Ramos (cell line): ENCODE measurements at regions not wholly inside any gene's neighbourhood (a gene's known extent, or its start where the extent isn't known, plus 50 kb on each side); places are given as distances from the start of the nearest gene placed in this dataset.
"Not testable (repeated sequence)": the region's sequence is repeated elsewhere in the genome, so short reads cannot be mapped to it uniquely, and the experiment has no call there.

Experiments used
- in situ Hi-C: fragments of 300-500 bp; cut with MboI; formaldehyde crosslinking; loops from one replicate; pipeline ENCODE4 v1.14.3; 2022; ENCODE audit warnings: low sequenced_read_pairs; ENCODE audit not compliant: unreplicated experiment

DNA sequence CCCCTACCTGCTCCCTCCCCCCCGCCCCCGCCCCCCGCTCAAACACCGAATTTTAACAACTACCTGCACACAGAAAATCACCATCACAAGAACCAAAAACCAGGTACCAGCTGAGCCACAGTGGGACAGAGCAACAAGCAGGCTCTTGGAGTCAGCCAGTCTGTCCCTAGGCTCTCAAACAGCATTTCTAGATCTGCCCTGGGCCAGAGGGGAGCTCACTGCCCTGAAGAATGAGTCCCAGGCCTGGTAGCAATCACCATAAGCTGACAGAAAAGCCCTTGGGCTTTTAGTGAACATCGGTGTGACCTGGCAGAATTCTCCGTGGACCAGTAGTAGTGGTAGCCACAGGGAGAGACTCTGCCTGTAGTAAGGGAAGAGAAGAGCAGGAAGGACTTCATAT lies 58.3 kb downstream of the C11orf87 start:
- in situ Hi-C loops, result no loop called here

DNA sequence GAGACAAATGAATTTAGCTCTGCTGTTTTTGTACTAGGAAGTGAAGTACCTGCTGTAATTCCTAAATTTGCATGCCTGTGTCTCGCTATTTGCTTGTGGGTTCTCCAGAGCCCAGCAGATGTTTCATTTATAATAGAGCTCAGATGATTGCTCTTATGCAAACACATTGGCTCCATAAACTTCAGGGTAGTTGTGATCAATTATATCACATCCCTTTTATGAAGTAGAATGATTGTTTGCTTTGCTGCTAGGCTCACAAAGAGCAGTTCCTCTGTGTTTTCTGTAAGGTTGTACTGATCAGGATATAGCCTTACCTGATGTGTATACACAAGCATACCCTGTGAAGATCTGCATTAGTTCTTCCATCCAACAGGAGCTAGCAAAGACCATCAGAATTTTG lies 64.1 kb downstream of the C11orf87 start:
- in situ Hi-C loops, result no loop called here

DNA sequence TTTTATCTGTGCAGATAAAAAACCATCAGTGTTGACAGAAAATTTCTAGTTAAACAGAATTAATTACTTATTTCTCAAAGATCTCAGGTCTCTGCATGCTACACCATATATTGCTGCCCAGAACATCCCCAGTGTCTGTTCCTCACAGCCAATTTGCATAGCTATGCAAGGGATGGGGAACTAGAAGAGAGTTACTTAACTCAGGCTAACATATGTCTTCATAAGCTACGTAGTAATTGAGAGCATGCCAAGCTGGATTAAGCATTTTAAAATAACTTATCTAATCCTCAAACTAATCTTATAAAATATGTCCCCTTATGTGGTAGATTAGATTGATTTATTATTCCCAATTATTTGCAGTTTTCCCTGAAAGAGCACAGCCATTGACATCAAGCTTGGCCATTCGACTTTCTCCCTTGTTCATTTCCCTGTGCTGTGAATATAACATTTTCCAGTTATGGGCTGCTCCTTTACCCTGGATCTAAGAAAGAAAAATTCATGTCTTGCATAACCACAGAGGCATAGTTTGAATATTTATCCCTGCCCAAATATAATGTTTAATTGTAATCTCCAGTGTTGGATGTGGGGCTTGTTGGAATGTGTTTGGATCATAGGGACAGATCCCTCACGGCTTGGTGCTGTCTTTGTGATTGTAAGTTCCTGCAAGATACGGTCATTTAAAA lies 69.1 kb downstream of the C11orf87 start:
- in situ Hi-C loops, result no loop called here

DNA sequence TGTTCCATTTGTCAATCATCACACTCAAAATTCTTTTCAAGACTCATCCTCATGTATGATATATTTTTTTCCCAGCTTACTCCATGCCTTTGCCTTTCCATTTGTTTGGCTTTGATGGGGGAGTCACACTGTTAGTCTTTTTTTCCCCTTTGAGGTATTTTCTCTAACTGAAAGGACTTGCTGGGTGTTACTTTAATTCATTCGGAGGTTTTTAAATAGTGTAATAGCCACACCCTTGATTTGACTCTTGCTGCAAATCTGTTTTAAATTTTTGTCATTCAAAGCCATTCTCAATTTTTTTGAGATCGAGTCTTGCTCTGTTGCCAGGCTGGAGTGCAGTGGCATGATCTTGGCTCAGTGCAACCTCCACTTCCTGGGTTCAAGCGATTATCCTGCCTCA lies 84.1 kb downstream of the C11orf87 start:
- in situ Hi-C loops, result no loop called here

DNA sequence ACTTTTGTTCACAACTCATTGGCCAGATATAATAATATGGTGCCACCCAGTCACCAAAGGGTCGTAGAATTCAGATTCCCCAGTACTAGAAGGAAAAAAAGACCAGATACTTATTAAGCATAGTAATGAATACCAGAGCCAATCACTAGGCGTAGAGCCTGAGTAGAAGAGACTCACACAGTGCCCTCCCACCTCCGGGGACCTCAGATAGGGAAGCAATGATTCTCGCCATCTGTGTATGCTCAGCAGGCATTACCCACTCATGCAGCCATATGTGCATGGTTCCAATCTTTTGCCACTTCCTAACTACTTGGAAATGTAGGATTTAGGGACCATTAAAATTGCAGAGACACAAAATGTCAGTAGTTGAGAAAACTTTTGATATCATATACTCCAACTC lies 85.3 kb downstream of the C11orf87 start:
- in situ Hi-C loops, result no loop called here

DNA sequence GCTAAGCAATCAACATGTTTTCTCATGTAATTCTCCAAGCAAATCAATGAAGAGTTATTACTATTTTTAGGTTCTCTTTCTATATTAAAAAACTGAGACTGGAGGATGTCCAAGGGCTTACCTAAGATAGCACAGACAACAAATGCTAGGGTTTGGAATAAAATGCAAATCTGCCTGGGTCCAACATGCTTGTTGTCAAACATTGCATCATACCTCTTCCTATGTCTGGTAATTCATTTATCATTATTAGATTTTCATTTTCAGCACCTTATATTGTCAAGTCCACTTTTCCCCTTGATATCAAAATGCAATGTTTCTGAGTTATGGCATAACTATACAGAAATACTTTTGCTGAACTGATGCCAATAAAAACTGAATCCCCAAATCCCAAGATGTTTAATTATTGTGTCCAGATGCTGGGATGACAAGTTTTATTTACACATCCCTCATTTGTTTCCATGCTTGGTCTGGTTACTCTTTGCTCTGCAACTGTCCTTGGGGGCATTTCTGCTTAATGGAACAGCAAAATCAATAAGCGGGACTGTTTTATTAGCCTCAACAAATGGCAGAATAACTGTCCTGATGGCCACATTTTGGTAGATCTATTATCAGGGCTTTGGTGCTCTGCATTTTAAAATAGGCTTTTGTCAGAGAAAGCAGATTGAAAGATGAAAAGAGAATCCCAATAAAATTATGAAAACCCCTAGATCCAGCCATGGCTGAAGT lies 86.0 kb downstream of the C11orf87 start:
- in situ Hi-C loops, result no loop called here

DNA sequence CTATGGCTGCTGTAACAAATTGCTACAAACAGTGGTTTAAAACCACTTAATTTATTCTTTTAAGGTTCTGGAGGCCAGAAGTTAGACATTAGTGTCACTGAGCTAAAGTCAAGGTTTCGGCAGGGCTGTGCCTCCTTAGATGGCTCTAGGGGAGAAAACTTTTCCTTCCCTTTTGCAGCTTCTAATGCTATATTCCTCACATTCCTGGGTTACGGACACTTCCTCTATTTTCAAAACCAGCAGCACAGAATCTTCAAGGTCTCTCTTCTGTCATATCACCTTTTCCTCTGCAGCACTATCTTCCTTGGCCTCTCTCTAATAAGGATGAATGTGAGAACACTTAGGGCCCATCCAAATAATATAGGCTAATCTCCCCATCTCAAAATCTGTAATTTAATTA lies 87.0 kb downstream of the C11orf87 start:
- in situ Hi-C loops, result no loop called here

DNA sequence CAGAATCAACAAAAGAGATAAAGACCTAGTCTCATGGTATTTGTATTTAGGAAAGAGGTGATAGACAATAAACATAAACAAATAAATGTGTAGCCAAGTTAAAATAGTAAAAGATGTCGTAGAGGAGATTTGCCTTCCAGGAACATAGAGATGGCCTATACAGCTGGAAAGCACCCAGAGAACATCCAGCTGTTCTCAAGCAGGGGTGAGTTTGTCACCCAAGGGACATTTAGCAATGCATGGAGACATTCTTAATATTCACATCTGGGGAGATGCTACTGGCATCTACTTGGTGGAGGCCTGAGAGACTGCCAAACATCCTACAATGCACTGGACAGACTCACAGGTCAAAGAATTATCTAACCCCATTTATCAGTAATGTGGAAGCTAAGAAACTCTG lies 88.3 kb downstream of the C11orf87 start:
- in situ Hi-C loops, result no loop called here

DNA sequence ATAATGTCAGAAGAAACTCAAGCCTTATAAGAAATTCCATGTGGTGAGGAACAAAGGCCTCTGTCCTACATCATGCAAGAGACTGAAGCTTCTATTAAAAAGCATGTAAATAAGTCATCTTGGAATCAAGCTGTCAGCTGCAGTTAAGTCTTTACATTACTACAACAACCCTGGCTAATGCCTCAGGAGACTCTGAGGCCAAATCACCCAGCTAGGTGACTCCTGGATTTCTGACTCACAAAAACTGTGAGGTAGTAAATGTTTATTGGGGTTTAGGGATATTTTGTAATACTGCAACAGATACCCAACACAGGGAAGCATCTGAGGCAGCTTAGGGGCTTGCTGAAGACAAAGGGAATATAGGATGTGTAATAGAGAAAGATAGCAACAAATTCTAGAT lies 89.6 kb downstream of the C11orf87 start:
- in situ Hi-C loops, result no loop called here

DNA sequence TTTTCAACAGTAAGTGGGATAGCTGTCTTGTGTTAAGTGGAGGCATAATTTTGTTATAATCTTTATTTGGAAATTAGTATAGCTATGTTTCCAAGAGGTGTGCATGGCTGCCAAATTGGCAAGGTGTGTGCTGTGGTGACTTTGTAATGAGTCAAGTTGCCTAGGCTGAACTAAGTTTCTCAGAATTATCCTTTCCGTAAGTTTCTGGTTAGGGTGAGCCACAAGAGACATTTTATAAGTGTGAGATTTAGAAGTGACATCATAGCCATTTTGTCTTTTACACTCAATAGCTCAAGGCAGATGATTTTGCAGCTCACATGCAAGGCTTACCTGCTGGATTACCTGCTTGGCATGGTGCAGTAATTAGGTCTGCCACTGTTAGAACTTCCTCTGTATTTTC lies 90.3 kb downstream of the C11orf87 start:
- in situ Hi-C loops, result no loop called here

DNA sequence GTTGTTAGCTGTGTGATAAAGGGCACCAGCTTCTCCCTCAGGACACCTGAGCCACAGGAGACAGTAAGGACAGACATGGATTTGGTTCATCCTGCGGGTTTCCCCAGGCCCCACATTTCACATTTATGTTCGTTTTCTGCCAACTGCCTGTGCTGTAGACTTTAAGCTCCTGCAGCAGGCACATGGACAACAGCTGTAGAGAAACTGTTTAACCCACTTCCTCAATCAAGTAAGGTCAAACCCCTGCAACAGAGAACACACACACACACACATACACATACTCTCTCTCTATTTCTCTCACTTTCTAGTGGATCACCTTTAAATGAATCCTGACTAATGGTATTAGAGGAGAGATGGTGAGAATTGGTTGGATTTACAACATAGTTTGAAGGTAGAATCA lies 90.7 kb downstream of the C11orf87 start:
- in situ Hi-C loops, result no loop called here

DNA sequence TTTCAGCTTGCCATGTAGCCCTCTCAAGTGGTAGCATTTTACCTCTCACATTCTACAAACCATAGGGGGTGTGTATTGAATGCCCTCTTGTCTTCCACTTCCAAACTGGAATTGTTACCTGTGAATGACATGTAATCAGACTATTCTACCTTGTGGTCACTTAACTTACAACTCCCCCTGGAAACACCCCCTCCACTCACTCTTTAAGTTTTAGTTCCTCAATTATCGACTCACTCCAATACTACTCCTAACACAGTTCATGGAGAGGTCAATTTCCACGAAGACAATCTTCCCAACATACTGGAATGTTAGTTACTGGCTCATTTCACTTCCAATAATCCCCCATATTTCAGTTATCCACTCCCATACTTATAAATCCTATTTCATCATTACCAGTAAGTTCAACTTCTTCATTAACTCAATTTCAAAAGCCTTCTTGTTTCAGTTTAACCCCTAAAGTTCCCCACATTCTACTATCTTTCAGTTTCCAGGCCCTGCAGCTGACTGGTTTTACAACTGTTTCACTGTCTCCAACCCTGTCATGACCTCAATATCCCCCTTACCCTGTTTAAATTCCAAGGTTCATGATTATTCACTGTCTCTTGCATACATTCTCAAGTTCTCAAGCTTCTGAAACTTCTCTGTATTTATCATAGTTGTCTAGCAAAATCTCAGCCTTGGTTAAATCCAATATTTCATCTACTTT lies 92.5 kb downstream of the C11orf87 start:
- in situ Hi-C loops, result no loop called here

DNA sequence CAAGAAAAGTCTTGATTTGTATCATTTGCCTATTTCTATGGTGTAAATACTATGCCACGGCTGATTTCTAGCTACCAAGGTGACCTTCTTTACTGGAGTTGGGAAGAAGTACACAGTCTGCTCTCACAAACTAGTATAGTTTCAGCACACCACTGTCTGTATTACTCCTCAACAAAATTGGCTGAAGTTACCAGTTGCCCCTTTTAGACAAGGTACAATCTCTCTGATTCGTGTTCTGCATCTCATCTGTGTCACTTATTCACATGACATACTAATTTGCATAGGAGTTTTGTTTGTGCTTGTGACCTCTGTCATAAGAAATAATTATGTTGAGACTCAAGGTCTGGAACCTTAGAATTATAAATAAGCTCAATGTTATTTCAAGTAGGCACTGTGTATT lies 97.3 kb downstream of the C11orf87 start:
- in situ Hi-C loops, result no loop called here

DNA sequence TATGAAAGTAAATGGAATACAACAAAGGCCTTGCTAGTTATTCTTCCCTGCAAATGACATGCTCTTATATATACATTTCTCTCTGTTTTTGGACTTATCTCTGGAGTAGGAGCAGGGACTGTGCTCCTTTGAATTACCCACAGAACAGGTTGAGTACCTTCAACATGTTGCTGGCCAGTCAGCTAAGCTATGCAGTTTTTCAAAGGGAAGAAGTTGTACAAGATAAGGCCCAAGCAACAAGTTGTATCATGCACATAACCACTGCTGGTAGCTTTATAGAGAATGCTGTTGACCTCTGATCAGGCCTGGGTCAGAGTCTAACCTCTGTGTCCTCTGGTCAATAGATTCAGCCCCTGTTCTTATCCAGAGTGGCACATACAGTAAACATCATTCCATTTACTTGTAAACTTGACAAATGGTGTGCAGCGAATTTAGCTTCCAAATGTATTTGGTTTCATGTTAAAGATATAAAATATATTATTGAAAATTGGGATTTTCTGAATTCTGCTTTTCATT lies 99.6 kb downstream of the C11orf87 start:
- in situ Hi-C loops, result no loop called here

DNA sequence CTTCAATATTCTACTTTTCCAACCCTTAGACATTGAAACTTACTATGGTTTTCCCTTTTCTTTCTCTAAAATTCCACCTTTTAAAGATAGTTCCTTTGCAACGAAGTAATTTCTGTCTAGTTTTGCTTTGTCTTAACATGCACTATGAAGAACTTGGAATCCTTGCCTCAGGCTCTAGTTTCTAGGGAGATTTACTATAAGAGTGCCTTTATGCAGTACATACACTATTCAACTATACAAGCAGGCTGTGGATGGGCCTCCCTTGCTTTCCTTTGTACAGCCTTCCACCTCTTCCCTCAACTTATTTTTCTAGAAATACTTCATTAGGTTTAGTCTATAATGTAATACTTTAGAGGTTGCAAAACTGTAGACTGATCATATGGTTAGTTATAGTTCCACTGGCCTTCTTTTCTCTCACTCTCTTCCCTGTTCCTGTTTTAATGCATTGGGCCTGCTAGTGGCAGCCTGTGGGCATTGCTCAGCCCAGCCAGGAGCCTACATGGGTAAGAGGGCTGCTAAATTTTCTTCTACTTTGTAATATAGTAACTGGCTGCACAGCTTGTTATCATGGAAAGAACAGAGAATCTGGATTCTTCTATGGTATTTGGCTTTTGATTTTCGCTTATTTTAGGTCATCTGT lies 100.2 kb downstream of the C11orf87 start:
- in situ Hi-C loops, result no loop called here

DNA sequence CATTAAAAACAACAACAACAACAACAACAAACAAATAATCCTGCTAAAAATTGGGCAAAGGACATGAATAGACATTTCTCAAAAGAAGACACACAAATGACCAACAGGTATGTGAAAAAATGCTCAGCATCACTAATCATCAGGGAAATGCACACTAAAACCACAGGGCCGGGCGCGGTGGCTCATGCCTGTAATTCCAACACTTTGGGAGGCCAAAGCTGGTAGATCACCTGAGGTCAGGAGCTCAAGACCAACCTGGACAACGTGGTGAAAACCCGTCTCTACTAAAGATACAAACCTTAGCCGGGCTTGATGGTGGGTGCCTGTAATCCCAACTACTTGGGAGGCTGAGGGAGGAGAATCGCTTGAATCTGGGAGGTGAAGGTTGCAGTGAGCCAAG lies 103.6 kb downstream of the C11orf87 start:
- in situ Hi-C loops, result not testable (repeated sequence)

DNA sequence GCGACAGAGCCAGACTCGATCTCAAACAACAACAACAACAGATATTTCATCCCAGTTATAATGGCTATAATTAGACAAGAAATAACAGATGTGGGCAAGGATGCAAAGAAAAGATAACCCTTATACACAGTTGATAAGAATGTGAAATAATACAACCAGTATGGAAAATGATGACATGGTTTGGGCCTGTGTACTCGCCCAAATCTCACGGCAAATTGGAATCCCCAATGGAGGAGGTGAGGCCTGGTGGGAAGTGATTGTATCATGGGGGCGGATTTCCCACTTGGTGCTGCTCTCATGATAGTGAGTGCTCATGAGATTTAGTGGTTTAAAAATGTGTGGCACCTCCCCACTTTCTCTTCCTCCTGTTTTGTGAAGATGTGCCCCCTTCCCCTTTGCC lies 104.1 kb downstream of the C11orf87 start:
- in situ Hi-C loops, result no loop called here

DNA sequence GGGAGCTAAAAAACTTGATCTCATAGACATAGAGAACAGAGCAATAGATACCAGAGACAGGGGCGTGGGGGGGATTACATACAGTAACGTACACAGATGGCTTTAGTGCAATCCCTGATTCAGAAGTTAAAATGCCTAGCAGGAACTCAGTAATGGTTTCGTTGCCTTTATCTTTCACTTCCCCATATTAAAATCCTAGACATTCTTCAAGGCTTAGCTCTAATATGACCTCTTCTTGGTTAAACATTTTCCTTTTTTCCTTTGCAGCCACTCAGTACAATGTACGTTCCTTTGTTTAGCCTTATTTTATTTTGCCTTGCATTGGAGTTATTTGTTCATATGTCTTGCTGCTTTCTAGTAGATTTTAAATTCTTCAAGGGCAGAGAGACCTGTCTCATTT lies 104.9 kb downstream of the C11orf87 start:
- in situ Hi-C loops, result no loop called here

DNA sequence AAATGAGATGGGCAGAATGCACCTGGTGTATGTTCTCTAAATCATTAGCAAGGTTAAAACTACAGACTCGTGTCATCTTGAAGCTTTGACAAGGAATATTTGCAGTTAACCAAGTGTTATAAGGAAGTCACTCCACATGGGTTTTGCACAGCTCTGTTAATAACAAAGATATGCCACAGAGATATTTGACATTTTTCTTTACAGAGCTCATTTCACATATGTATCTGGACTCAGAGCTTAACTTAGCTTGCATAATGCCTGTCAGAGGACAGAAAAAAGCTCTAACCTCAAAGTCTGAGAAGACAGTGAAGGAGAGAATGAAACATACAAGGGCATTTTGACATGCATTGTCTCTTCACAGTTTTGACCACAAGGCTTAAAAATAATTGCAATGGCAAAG lies 105.5 kb downstream of the C11orf87 start:
- in situ Hi-C loops, result no loop called here

DNA sequence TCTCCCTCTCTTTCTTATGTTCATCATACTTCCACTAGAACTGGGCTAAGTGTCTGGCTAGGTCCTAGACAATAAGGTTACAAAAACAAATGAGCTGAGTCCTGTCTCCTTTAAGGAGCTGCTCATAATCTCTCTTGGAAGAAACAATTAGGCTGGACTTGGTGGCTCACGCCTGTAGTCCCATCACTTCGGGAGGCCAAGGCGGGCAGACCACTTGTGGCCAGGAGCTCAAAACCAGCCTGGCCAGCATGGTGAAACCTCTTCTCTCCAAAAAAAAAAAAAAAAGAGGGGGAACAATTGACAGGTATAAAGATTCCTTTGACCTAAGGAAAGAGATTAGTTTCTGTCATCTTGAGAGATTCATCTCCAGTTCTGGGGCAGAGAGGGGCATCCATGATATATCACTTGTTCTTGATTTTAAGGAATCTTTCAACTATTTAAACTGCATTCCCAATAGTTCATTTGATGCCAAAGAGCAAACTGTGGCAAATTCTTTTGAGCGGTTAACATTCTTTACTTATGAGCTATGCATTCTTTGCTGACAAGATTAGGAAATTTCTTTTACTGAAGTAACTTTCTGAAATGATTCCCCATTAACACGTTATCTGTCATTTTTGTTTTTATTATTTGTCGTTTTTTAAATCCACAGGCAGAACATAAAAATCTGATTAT lies 125.5 kb downstream of the C11orf87 start:
- in situ Hi-C loops, result no loop called here
